ENCODE measurements at regions not wholly inside any gene's neighbourhood (a gene's known extent, or its start where the extent isn't known, plus 50 kb on each side); places are given as distances from the start of the nearest gene placed in this dataset.

- no peak for ATAC-seq (ENCODE audit: low read depth)
- no peaks in the 10 kb centered on the region for H3K4me1 Mint-ChIP-seq
- POLR2A ChIA-PET = no interaction called here
Observed at GRCh38 chr3:96748139-96748538, 66.3 kb upstream of the EPHA6 start.

GRCh38 chr3:96750094-96750767 lies 64.2 kb upstream of the EPHA6 start:
- H3K9me3 Mint-ChIP-seq (ENCODE audit: insufficient read depth) = peaks cover 5% of the 10 kb centered on the region
- Histone ChIP-seq H3K9ac (ENCODE audit: low read length) (no peak overlapping the region), H3K9me3 (ENCODE audit: control extremely low read depth in 1 of 3, control insufficient read depth in 2 of 3, insufficient read depth in 1 of 3, low read length in 2 of 3) (peaks cover 0 to 29% (median 0%) of the 10 kb centered on the region in 3 donors), H4K20me1 (ENCODE audit: control insufficient read depth, insufficient read depth, low read length, poor library complexity, severe bottlenecking) (no peaks in the 10 kb centered on the region), H3K79me2 (ENCODE audit: control insufficient read depth, insufficient read depth, low read length) (no peaks in the 10 kb centered on the region), H3K27me3 (replicated peaks in 1 of 4; ENCODE audit: control extremely low read depth in 1 of 4, control insufficient read depth in 3 of 4, insufficient read depth in 4 of 4, low read length in 3 of 4) (no peaks in the 10 kb centered on the region), H3K4me2 (replicated peaks; ENCODE audit: low read depth, low read length, poor library complexity, severe bottlenecking) (no peak overlapping the region), H3K4me3 (ENCODE audit: control extremely low read depth in 1 of 5, extremely low read depth in 1 of 5, insufficient read depth in 1 of 5, low read depth in 2 of 5, low read length in 4 of 5) (no peak overlapping the region), H3K27ac (ENCODE audit: low read length in 2 of 2) (no peak overlapping the region), H3K4me1 (ENCODE audit: control insufficient read depth in 2 of 2, insufficient read depth in 2 of 2, low read length in 2 of 2) (no peaks in the 10 kb centered on the region), H2AFZ (ENCODE audit: insufficient read depth, low read depth, low read length, poor library complexity, severe bottlenecking) (no peak overlapping the region), H3K36me3 (replicated peaks in 1 of 2; ENCODE audit: control extremely low read depth in 1 of 2, control insufficient read depth in 1 of 2, extremely low read depth in 1 of 2, insufficient read depth in 2 of 2, low read length in 1 of 2) (no peaks in the 10 kb centered on the region)
- DNase-seq (no peak), ATAC-seq (ENCODE audit: low read depth) (no peak)
- no peak for TF ChIP-seq CTCF (IDR thresholded peaks at IDR 0.05)
- TF ChIP-seq EZH2 (IDR thresholded peaks at IDR 0.05; ENCODE audit: borderline replicate concordance, insufficient read depth, low read depth, low read length, poor library complexity, severe bottlenecking) = no peak
- no peak overlapping the region for H3K27ac Mint-ChIP-seq
- H3K27me3 Mint-ChIP-seq = no peaks in the 10 kb centered on the region
- CTCF ChIA-PET = no interaction called here
- WGBS (ENCODE audit: insufficient coverage) = 77% methylated on average over 1 of the region's 2 CpGs
- no peaks in the 10 kb centered on the region for H3K4me1 Mint-ChIP-seq
- POLR2A ChIA-PET = no interaction called here
- intact Hi-C loops (cut with micrococcal nuclease) = no loop called here
- H3K4me3 Mint-ChIP-seq = no peak overlapping the region

More at GRCh38 chr3:96748139-96748538, 66.3 kb upstream of the EPHA6 start:
- Histone ChIP-seq H3K9ac (ENCODE audit: low read length) (no peak overlapping the region), H3K36me3 (replicated peaks in 1 of 2; ENCODE audit: control extremely low read depth in 1 of 2, control insufficient read depth in 1 of 2, extremely low read depth in 1 of 2, insufficient read depth in 2 of 2, low read length in 1 of 2) (no peaks in the 10 kb centered on the region), H2AFZ (ENCODE audit: insufficient read depth, low read depth, low read length, poor library complexity, severe bottlenecking) (no peak overlapping the region), H3K27me3 (replicated peaks in 1 of 4; ENCODE audit: control extremely low read depth in 1 of 4, control insufficient read depth in 3 of 4, insufficient read depth in 4 of 4, low read length in 3 of 4) (no peaks in the 10 kb centered on the region), H3K4me1 (ENCODE audit: control insufficient read depth in 2 of 2, insufficient read depth in 2 of 2, low read length in 2 of 2) (no peaks in the 10 kb centered on the region), H3K4me2 (replicated peaks; ENCODE audit: low read depth, low read length, poor library complexity, severe bottlenecking) (no peak overlapping the region), H3K9me3 (ENCODE audit: control extremely low read depth in 1 of 3, control insufficient read depth in 2 of 3, insufficient read depth in 1 of 3, low read length in 2 of 3) (peaks cover 0 to 15% (median 0%) of the 10 kb centered on the region in 3 donors), H3K4me3 (ENCODE audit: control extremely low read depth in 1 of 5, extremely low read depth in 1 of 5, insufficient read depth in 1 of 5, low read depth in 2 of 5, low read length in 4 of 5) (no peak overlapping the region), H4K20me1 (ENCODE audit: control insufficient read depth, insufficient read depth, low read length, poor library complexity, severe bottlenecking) (no peaks in the 10 kb centered on the region), H3K27ac (ENCODE audit: low read length in 2 of 2) (no peak overlapping the region), H3K79me2 (ENCODE audit: control insufficient read depth, insufficient read depth, low read length) (no peaks in the 10 kb centered on the region)
- intact Hi-C loops (cut with micrococcal nuclease) = no loop called here
- CTCF ChIA-PET = no interaction called here
- Mint-ChIP-seq H3K4me3 (no peak overlapping the region), H3K9me3 (ENCODE audit: insufficient read depth) (peaks cover 5% of the 10 kb centered on the region), H3K27me3 (no peaks in the 10 kb centered on the region), H3K27ac (no peak overlapping the region)
- DNase-seq = no peak
- TF ChIP-seq CTCF (IDR thresholded peaks at IDR 0.05) (no peak), EZH2 (IDR thresholded peaks at IDR 0.05; ENCODE audit: borderline replicate concordance, insufficient read depth, low read depth, low read length, poor library complexity, severe bottlenecking) (no peak)

Data from B cell (primary cell).